HG02571 (cell line): ENCODE measurements at regions not wholly inside any gene's neighbourhood (a gene's known extent, or its start where the extent isn't known, plus 50 kb on each side); places are given as distances from the start of the nearest gene placed in this dataset.

Source experiments
- ATAC-seq: cut with Tn5 transposase; IDR thresholded peaks from one replicate; pipeline ENCODE4 v1.9.1; 2021; ENCODE audit warnings: mild to moderate bottlenecking, moderate library complexity; ENCODE audit not compliant: unreplicated experiment

DNA sequence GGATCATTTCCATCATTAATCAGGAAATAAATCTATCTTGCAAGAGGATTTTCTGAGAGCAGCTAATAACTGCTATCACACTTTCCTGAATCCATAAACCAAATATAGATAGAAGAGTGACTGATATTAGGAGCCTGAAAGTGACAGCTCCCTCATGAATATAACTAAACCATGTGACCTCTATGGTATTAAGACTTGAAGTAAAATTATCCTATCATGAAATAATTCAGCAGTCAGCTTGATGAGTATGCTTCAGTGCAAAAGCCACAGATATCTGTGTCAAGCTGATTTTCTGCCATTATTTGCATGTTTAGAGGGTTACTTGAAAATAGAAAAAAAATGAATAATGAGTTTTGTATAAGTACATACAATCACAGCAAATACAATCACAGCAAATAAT, 80.1 kb upstream of the PPP1R3A start:
- no peak for ATAC-seq

DNA sequence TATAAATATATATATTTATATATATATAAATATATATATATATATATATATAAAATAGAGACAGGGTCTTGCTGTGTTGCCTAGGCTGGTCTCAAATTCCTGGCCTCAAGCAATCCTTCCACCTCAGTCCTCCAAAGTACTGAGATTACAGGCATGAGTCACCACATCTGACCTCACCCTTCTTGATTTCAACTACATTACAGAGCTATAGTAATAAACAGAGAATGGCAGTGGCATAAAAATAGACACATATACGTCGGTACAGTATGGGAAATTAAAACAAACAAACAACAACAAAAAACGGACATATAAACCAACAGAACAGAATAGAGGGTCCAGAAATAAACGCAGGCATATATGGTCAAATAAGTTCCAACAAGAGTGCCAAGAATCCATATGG, 77.6 kb upstream of the PPP1R3A start:
- ATAC-seq = no peak

GRCh38 chr7:113986216-113986615, 67.4 kb upstream of the PPP1R3A start:
- no peak for ATAC-seq

DNA sequence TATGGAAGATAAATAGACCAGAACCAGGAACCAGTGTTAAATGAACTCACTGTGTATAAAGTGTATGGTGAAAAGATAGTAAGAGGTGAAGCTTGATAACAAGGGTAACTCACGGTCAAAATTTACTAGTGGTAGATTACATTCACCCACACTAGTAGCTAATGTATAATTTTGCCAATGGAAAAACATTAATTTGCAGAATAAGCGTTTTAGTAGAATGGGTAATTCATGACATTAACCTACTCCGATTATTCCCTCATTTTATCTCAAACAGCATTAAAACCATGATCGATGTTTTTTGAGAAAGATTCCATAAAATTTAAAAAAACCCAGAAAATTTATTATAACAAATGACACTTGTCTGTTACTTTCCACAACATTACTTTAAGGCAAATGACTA, 57.7 kb upstream of the PPP1R3A start:
- no peak for ATAC-seq

GRCh38 chr7:113968713-113969112, 49.9 kb upstream of the PPP1R3A start:
- ATAC-seq = no peak
